ELR (cell line): ENCODE measurements at regions not wholly inside any gene's neighbourhood (a gene's known extent, or its start where the extent isn't known, plus 50 kb on each side); places are given as distances from the start of the nearest gene placed in this dataset.

ENCODE experiments used
- DNase-seq: peaks from one replicate; pipeline ENCODE4 v3.0.0-alpha.2; 2015; ENCODE audit warnings: low read depth

DNA sequence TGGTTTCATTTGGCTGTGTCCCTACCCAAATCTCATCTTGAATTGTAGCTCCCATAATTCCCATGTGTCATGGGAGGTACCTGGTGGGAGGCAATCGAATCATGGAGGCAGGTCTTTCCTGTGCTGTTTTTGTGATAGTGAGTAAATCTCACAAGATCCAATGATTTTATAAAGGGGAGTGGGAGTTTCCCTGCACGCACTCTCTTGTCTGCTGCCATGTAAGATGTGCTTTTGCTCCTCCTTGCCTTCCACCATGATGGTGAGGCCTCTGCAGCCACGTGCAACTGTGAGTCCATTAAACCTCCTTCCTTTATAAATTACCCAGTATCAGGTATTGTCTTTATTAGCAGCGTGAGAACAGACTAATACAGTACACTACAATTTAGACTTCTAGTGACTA is 67.5 kb upstream of the LINC01488 start:
- DNase-seq: no peak

DNA sequence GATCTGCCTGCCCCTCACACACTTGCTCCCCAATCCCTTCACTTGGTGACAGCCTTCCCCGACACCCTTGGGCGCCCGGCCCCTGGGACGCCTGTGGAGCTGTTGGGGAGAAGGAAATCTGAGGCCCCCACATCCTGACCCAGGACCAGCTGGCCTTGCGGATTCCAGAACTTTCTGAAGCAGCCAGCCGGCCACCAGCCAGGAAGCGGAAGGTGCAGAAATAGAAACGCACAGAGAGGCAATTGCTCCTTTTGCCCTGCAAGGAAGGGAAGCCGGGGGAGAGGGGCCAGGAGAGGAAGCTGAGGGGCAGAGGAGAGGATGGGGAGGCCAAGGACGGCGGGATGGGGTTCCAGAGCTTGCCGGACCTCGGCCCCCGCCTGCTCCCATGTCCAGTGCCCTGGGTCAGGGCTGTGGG is 66.7 kb upstream of the LINC01488 start:
- DNase-seq: no peak

DNA sequence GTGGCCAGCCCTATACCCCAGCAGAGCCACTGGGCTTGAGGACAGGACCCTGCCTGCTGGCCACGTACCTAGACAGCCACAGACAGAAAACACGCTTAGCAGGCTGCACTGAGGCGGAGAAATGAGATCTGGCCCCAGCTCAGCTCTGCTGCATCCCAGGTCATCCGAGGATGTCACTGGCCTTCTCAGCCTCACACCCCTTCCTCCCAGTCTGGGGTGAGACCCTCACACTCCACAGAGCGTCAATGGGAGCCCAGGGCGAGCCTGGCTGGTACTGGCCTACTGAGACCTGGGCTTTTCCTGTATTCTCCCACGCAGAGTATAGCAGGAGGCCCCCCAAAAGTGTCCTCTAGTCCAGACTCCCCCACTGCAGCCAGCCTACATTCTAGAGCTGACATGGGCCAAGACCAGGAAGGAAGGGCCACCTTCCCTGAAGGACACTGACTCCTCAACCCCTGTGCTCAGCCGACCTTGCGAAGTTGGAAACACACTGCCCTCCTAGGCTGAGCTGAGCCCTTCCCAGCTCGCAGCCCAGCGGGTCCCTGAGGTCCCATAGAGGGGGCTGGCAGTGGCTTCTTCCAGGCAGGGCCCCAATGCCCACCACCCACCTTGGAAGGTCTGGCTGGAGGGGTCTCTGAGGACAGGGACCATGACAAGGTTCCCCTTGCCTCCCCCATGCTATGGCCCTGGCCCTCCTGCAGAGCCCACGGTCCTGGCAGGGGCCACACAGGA is 65.9 kb upstream of the LINC01488 start:
- DNase-seq: no peak

DNA sequence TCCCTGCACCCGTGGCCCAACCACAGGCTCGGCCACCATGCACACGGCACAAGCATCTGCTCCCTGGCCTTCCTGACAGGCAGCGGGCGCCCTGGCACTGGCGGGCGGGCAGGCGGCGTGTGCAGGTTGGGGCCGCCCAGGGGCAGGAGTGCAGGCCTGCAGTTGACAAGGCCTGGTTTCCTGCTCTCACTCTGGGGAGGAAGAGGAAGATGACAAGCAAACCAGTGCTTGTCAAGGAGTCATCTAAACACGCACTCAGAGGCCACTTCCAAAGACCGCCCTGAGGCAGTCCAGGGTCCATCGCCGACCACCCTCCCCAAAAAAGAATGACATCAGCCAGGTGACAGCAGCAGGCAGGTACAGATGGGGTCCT is 65.3 kb upstream of the LINC01488 start:
- DNase-seq: no peak

DNA sequence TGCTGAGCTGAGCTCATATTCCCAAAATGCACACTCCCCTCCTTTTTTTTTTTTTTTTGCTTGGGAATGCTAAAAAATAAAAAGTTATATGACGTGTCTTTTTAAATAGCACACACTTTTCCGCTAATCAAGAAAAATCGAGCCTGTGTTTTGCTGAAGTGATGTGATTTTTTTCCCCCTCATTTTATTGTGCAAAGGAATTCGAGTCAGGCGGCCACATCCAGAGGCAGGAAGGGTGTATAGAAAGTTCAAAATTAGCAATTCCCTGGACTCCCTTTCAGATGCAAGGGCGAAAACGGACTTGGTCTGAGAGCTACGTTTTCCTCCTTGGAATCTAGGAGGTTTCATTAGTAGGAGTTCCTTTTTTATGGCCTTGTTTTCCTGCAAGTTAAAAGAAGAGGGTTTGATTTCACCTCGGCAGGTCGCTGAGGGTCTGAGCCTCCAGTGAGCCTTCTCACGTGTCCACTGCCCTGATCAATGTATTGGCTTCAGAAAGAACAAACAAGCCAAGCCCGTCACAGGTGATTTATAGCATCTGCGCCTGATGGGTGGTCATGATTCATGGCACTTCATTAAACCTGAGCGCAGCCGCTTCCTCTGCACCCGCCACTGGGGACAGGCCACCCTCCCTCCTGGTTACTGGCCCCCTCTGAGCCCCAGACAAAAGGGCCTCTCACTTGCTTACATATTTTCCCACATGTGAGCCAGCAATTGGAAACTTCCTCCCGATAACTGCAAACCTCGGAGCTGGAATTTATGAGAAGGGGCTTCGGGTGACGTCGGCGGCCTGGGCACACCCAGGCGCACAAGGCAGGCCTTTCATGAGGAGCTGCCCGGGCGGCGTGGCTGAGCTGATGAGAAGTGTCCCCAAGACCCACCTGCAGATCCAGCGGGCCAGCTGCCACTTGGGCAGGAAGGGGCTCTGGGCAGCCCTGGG is 64.4 kb upstream of the LINC01488 start:
- DNase-seq: no peak

DNA sequence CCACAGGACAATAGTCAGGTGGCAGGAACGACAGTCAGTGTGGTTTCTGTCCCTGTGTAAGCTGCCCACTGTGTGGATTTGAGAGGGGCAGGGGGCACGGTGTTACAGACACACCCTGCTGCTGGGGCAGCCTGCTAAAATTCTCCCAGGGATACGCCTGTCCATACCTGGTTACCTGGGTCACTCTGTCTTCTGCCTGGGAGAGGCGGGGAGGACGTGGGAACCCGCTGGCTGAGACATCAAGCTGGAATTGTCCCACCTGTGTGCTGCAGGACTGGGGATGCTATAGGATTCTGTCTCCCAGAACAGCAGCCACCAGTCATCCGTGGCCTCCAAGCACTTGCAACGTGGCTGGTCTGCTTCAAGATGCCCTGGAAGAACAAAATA is 63.8 kb upstream of the LINC01488 start:
- no peak for DNase-seq

DNA sequence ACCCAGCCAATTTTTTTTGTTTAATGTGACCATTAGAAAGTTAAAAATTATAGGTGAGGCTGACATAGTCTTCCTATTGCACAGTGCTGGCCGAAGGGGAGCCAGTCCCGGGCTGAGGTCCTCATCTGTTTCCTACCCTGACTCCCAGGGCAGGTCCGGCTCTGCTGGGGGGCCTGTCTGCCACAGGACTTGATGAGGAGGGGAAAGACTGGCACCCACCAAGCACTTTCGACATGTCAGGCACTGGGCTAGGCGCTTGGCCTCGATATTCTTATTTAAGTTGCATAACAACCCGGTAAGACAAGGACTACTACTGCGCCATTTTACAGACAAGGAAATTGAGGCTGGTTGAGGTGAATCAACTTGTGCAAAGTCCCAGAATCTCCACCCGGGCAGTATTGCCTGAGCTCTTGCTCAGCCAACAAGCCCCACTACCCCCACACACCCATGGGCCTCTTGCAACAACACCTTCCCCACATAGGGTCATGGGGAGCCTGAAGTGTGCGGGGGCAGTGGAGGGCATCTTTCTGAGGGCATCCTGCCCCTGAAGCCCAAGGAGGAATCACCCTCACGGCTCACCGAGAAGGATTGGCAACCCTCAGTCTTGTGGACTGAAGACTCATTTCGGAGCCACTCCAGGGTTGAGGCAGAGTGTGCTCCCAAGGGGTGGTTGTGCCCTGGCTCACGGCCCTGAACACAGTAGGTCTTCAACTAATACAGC is 62.7 kb upstream of the LINC01488 start:
- no peak for DNase-seq

DNA sequence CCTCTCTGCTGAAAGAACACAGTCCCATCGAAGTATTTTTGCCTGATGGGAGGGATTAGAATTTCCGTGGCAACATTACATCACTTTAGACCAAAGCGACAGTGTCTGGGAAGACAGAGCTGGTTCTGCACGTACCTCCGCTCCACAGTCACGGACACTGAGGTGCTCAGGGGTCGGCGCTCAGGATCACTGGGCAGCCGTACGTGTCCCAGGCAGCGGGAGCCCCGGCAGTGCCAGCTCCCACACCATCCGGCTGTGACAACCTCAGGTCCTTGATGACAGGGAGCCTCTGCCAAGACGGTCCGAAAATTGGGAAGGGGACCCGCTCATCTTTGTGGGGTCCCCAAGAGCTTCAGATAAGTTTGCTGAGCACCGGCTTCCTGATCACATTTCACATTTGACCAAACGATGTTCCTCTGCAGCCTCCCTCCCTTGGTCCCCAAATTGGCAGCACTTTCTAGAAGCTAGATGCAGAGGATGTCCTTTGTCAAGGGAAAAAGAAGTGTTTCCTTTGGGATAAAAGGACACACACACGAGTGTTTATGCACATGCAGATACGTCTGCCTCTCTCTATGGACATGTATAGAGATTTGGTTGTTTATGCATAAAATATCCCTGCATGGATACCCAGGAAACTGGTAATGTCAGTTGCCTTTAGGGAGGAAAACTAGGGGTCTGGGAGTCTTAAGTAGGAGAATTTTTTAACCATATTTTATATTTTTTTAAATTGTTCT is 61.6 kb upstream of the LINC01488 start:
- peak; percentile 30 for DNase-seq

DNA sequence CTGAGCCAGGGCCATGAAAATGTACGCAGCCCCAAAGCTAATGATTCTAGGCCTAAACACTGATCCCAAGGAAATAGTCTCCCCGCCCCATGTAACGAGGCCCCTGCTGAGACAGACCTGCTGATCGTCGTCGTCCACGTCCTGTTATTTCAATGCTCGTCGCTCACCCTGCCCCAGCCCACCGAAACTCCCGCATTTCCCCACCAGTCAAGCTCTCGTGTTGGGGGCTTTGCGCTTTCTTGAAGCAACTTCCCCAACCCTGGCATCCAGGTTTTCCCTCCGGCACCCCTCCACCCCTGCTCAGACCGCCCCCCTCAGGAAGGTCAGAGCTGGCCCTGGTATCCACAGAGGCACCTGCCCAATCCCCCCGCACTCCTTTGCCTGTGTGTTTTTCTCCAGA is 58.8 kb upstream of the LINC01488 start:
- no peak for DNase-seq

DNA sequence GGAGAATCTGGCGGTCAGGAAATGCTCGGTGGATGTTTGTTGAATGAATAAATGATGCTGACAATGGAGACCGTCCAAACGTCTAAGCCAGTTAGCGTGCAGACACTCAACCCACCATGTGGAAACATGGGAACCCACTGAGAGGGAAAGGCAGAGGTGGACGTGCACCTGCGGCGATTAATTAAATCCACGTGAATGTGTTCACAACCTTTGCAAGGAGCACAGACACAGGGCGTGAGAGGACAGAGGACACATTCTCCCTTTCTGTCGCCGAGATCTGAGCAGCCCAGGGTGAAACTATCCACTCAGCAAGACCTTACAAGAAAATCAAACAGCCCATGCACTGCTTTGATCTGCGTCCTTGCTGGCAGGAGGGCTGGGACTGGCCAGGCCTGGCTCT is 58.3 kb upstream of the LINC01488 start:
- no peak for DNase-seq

DNA sequence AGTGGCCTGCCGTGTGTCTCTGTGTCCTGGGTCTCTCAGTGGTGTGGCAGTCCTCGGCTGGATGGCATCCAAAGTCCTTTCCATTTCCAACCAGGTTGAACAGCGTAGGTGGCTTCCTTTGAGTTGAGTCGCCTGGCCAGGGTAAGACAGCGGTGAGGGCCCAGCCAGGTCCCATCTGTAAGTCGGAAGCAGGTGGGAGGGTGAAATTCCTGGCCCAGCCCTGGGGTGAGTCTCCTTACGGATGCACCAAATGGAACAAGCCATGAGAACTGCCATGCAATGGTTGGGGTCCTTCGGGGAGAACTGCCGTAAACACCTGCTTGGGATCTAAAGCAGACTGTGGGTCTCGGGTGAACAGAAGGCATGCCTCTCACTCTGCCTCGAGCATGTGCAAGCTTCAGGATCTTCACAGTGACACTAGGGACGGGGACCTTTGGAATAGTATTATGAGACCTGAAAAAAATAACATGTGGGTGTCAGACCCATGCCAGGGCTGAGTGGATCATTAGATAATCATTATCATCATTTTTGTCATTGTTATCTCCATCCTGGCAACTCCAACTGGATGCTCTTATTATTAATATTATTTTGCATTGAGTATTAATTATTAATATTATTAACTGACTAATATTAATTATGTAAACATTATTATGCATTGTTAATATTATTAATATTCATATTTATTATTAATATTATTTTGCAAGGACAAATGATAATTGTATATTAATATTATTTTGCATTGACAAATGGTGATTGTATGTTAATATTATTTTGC is 57.7 kb upstream of the LINC01488 start:
- no peak for DNase-seq

DNA sequence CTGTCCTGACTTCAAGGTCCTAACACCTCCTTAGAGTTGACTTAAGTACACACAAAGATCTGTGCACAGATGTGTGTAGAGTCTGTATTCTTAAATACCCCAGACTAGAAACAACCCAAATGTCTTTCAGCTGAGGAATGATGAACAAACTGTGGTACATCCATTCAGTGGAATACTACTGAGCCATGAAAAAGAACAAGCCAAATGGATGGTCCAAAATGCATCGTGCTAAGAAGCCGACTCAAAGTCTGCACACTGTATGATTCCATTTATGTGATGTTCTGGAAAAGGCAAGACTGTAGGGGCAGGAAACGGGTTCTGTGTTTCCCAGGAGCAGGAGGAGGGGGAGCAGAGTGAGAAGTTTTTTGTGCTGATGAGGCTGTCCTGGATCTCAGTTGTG is 56.7 kb upstream of the LINC01488 start:
- DNase-seq: no peak

DNA sequence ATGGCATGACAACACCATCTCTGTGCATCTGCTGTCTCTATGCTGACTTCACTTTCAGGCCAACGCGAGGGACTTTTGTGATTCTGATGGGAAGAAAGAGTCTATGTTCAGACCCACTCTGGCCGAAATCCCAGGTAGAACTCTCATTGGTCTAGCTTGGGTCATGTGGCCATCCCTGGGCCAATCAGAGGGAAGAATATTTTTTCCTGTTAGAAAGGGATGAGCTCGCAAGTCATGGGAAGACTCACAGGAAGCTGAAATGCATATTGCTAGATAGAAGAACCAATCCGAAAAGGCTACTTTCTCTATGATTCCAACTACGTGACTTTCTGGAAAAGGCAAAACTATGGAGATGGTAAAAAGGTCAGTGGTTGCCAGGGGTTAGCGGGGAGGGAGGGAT is 56.0 kb upstream of the LINC01488 start:
- DNase-seq: no peak

DNA sequence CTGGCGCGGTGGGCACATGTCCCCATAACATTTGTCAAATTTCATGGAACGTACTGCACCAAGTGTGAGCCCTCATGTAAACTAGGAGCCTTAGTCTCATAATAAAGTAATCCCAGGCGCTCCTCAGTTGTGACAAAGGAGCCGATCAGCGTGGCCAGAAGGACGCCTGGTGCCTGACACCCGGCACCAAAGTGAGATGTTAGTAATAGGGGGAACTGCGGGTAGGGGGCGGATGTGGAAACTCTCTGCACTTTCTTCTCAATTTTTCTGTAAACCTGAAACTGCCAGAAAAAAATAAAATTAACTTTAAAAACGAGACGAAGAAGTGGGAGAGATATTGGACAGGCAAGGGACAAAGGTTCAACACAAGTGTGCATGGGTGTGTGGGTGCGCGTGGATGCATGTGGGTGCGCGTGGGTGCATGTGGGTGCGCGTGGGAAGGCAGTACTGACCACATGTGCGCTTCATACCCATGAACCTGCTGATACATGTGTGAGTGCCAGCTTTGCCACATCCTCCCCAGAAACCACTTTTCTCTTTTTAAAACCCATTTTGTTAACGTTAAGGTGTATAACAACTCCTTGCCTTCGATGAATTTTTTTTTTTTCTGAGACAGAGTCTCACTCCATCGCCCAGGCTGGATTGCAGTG is 55.4 kb upstream of the LINC01488 start:
- DNase-seq: no peak

DNA sequence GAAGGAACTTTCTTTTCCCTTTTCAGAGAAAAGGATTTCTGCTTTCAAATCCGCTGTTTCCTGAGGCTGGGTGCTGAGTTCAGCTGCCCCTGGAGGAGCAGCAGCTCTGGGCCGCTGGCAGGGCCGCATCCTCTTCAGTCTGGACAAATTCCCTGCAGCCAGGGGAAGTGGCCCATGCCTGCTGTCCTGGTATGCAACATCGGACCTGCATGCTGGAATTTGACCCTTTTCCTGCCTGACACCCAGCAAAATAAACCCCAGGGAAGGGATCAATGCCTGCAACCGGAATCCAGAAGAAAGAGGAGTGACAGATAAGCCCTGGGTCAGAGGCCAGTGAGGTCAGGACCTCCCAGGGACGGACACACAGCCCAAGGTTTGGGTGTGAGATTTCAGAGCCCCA is 54.1 kb upstream of the LINC01488 start:
- no peak for DNase-seq

DNA sequence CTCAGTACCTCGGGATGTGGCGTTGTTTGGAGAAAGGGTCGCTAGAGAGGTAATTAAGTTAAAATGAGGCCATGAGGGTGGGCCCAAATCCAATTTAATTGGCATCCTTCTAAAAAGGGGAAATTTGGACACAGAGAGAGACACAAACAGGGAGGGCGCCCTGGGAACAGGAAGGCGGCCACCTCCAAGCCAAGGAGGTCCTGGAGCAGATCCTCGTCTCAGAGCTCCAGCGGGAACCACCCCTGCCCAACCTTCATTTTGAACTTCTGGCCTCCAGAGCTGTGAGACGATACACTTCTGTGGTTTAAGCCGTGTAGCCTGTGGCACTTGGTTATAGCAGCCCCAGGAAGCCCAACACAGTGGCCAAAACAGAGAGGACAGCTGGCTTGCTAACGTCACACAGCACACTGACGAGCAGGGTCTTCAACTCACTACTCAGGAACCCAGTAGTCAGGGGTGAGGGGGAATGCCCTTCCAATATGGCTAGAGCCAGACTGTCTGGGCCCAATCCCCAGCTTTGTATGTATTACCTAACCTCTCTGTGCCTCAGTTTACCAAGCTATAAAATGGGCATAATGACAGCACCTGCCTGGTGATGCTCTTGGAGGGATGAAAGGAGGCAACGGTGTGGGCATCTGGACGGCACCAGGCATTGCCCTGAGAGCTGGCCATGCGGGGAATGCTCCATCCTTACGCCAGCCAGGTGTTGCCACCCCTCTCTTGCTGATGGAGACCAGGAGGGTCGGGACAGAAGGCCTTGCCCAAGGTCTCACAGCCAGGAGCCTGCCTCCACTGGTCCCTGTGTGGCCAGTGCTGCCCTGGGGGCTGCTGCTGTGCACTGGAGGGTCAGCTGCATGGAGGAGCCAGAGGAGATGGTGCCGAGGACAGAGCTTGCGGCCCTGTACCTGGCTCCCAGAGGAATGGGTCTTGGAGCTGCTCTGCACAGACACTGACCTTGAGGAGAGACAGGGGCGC is 53.3 kb upstream of the LINC01488 start:
- DNase-seq: no peak

DNA sequence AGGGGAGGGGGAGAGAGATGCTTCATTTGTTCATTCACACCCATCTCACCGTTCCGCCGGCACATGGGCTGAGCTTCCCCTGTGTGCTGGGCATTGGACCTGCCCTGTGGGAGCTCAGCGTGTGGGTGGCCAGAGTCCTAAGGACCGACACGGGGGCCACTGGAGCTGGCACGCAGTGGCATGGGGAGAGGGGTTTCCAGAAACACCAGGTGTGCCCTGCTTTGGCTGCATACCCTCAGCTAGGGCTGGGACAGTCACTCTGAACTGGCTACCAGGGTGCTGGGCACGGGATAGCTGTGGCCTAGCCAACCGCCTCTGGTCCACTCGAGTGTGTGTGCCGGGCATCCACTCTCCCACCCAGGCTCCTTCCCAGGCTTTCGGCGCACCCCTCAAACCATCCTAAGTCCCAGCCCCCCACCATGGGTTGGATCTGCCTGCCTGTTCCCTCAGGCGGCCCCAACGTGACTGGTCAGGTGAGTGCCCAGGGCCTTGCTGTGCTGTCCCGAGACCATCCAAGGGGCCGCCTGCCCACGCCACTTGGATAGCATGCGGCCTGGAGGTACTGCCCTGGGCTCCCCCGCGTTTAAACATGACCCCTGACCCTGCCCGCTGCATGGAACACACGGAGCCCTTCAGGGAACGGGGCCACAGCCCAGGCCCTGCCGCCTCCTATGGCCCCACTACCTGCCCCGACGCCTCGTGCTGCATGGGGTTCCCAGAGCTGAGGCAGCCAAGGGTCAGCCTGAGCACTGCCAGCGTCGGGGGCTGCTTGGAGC is 51.6 kb upstream of the LINC01488 start:
- no peak for DNase-seq

DNA sequence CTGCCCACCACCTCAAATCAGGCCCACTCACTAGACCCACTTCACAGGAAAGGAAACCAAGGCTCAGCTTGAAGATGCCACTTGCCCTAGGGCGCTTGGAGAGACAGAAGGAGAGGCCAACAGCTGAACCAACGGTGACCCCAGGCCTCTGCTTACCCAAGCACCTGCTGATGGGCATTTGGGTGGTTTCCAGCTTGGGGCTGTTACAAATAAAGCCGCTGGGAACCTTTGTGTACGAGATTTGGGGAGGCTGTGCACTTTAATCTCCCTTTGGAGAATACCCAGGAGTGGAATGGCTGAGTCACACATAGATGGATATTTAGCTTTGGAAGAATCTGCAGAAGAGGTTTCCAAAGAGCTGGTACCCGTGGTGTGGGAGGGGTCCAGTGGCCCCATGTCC is 50.9 kb upstream of the LINC01488 start:
- no peak for DNase-seq

DNA sequence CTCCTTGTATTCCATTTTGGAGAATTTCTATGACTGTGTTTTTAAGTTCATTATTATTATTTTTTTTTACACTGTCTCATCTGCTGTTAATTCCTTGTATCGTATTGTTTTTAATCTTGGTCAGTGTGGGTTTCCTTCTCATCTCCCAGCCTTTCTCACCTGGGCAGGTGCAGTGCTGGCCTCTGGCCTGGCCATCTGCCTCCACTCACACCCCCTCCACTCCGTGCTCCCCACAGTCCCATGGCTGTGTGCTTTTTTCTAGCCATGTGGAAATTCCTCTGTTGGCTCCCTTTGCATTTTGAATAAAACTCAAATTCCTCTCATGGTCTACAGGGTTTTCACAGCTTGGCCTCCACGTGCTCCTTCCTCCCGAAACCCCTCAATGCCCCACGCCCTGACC is 50.3 kb upstream of the LINC01488 start:
- DNase-seq: no peak
